ENCODE measurements at regions not wholly inside any gene's neighbourhood (a gene's known extent, or its start where the extent isn't known, plus 50 kb on each side); places are given as distances from the start of the nearest gene placed in this dataset.

GRCh38 chr9:1462626-1463308 lies 412.6 kb downstream of the DMRT2 start:
- DNase-seq (ENCODE audit: low read depth, low spot score), result no peak
- no peaks in the 10 kb centered on the region for H3K9me3 ChIP-seq (ENCODE audit: low read depth, low read length)
- no peaks in the 10 kb centered on the region for H3K36me3 ChIP-seq (ENCODE audit: insufficient read depth, low read length)
- no peak overlapping the region for H3K9ac ChIP-seq (ENCODE audit: insufficient read length)
- no peak overlapping the region for H3K4me3 ChIP-seq
- H3K27ac ChIP-seq, result no peak overlapping the region
- no peak for TF ChIP-seq FOXP2 (optimal IDR thresholded peaks at IDR 0.05; ENCODE audit: control extremely low read depth, extremely low read length, insufficient read depth)
- TF ChIP-seq EZH2 (IDR thresholded peaks at IDR 0.05), result no peak
- TF ChIP-seq POLR2AphosphoS5 (IDR thresholded peaks at IDR 0.05; ENCODE audit: borderline replicate concordance, low read depth, low read length), result no peak

DNA sequence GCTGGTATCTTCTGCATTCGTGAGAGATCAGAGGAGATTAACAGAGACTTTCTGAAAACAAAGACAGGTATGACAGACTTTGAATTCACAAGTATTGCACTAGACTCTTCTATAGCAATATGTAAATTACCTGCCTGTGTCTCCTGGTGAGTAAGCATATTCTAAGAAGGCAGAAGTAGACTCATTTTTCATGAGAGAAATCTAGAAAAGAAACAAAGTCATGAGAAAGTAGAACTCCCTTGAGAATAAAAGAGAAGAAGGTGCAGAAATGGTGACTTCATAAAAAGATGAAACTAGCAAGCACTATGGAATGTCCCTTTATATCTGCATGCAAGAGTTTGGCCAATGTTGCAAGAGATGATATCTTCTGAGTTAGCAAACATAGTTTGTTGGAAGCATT lies 419.8 kb downstream of the DMRT2 start:
- Histone ChIP-seq H3K9me3 (ENCODE audit: low read depth, low read length) (no peaks in the 10 kb centered on the region), H3K9ac (ENCODE audit: insufficient read length) (no peak overlapping the region), H3K4me3 (no peak overlapping the region), H3K27ac (no peak overlapping the region), H3K36me3 (ENCODE audit: insufficient read depth, low read length) (no peaks in the 10 kb centered on the region)
- TF ChIP-seq FOXP2 (optimal IDR thresholded peaks at IDR 0.05; ENCODE audit: control extremely low read depth, extremely low read length, insufficient read depth) (no peak), POLR2AphosphoS5 (IDR thresholded peaks at IDR 0.05; ENCODE audit: borderline replicate concordance, low read depth, low read length) (no peak), EZH2 (IDR thresholded peaks at IDR 0.05) (no peak)
- DNase-seq (ENCODE audit: low read depth, low spot score), result no peak

- H3K27ac ChIP-seq, result no peak overlapping the region
- no peaks in the 10 kb centered on the region for H3K36me3 ChIP-seq (ENCODE audit: insufficient read depth, low read length)
- TF ChIP-seq EZH2 (IDR thresholded peaks at IDR 0.05), result no peak
- no peak for TF ChIP-seq FOXP2 (optimal IDR thresholded peaks at IDR 0.05; ENCODE audit: control extremely low read depth, extremely low read length, insufficient read depth)
- no peak for TF ChIP-seq POLR2AphosphoS5 (IDR thresholded peaks at IDR 0.05; ENCODE audit: borderline replicate concordance, low read depth, low read length)
- H3K9ac ChIP-seq (ENCODE audit: insufficient read length), result no peak overlapping the region
- H3K4me3 ChIP-seq, result no peak overlapping the region
- no peak for DNase-seq (ENCODE audit: low read depth, low spot score)
- no peaks in the 10 kb centered on the region for H3K9me3 ChIP-seq (ENCODE audit: low read depth, low read length)
These were observed 423.9 kb downstream of the DMRT2 start for GRCh38 chr9:1473956-1474634.

DNA sequence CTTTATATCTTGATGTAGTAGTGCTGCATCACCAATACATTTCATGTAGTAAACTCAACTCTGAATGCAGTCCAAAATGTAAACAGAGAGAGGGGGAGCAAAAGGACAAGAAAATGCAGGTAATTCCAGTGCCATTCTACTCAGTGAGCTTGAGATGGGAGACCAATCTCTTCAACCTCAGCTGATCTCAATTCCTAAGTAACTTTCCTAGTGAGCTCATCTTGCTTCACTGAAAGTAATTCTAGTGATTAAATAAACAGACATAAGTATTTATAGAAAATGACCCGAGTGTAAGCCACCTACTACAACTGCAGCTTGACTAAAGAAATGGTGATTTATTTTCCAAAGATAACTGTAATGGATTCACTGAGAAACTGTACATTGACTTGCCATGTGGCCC lies 424.5 kb downstream of the DMRT2 start:
- no peak for DNase-seq (ENCODE audit: low read depth, low spot score)
- H3K36me3 ChIP-seq (ENCODE audit: insufficient read depth, low read length), result no peaks in the 10 kb centered on the region
- H3K9me3 ChIP-seq (ENCODE audit: low read depth, low read length), result no peaks in the 10 kb centered on the region
- no peak overlapping the region for H3K9ac ChIP-seq (ENCODE audit: insufficient read length)
- TF ChIP-seq FOXP2 (optimal IDR thresholded peaks at IDR 0.05; ENCODE audit: control extremely low read depth, extremely low read length, insufficient read depth) (no peak), EZH2 (IDR thresholded peaks at IDR 0.05) (no peak), POLR2AphosphoS5 (IDR thresholded peaks at IDR 0.05; ENCODE audit: borderline replicate concordance, low read depth, low read length) (no peak)
- no peak overlapping the region for H3K4me3 ChIP-seq
- no peak overlapping the region for H3K27ac ChIP-seq

- DNase-seq (ENCODE audit: low read depth, low spot score), result no peak
- no peak for TF ChIP-seq POLR2AphosphoS5 (IDR thresholded peaks at IDR 0.05; ENCODE audit: borderline replicate concordance, low read depth, low read length)
- no peak for TF ChIP-seq FOXP2 (optimal IDR thresholded peaks at IDR 0.05; ENCODE audit: control extremely low read depth, extremely low read length, insufficient read depth)
- no peak for TF ChIP-seq EZH2 (IDR thresholded peaks at IDR 0.05)
- no peaks in the 10 kb centered on the region for H3K9me3 ChIP-seq (ENCODE audit: low read depth, low read length)
- H3K9ac ChIP-seq (ENCODE audit: insufficient read length), result no peak overlapping the region
- no peak overlapping the region for H3K27ac ChIP-seq
- no peak overlapping the region for H3K4me3 ChIP-seq
- no peaks in the 10 kb centered on the region for H3K36me3 ChIP-seq (ENCODE audit: insufficient read depth, low read length)
These were observed 440.4 kb downstream of the DMRT2 start for GRCh38 chr9:1490341-1491232.

DNA sequence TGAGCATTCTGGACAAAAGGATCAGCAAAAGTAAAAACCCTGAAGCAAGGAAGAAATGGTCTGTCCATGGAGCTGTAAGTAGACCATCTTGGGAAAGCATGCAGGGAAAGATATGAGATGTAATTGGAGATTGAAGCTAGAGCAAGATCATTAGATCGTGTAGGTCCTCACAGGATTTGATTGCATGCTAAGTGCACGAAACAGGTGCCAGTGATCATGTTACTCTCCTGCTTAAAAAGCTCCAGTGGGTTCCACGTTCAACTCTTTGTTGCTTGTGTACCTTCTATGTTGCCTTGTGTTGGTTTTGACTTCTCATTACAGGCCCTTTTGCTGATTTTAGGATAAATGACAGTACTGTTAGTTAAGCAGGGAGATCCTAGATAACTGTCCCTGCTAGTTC lies 442.0 kb downstream of the DMRT2 start:
- DNase-seq (ENCODE audit: low read depth, low spot score), result no peak
- Histone ChIP-seq H3K4me3 (no peak overlapping the region), H3K36me3 (ENCODE audit: insufficient read depth, low read length) (no peaks in the 10 kb centered on the region), H3K9me3 (ENCODE audit: low read depth, low read length) (no peaks in the 10 kb centered on the region), H3K27ac (no peak overlapping the region), H3K9ac (ENCODE audit: insufficient read length) (no peak overlapping the region)
- TF ChIP-seq EZH2 (IDR thresholded peaks at IDR 0.05), result no peak
- no peak for TF ChIP-seq FOXP2 (optimal IDR thresholded peaks at IDR 0.05; ENCODE audit: control extremely low read depth, extremely low read length, insufficient read depth)
- no peak for TF ChIP-seq POLR2AphosphoS5 (IDR thresholded peaks at IDR 0.05; ENCODE audit: borderline replicate concordance, low read depth, low read length)

DNA sequence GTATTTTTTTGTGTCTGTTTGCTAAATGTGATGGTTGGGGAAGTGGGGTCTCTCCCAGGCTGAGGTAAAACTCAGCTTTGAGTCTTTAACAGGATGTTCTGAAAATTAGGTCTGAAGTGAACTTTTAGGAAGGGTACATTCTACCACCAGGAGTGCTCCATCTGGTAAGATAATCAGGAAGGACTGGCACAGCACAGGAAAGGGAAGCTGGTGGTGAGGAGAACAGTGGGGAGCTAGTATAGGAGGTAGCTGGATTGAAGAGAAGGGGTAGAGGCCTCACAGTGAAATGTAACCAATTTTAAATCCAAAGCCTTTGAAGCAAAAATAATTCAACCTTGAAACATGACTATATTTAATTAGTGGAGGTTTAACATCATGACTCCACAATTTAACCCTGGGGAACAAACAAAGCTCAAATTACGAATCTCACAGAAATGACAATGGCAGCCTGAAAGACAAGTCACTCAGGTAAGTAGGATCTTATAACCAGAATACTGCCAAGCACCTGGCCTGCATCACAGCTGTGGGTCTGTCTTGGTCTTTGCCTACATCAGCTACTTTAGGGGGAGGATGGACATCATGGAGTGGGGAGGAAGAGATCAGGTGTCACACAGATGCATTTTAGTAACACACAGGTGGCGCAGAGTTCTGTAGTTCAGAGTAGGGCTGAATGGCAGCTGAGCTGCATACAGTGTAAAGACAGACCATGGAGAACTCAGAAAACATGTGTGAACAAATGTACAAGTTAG lies 445.3 kb downstream of the DMRT2 start:
- H3K9ac ChIP-seq (ENCODE audit: insufficient read length), result no peak overlapping the region
- no peaks in the 10 kb centered on the region for H3K36me3 ChIP-seq (ENCODE audit: insufficient read depth, low read length)
- H3K9me3 ChIP-seq (ENCODE audit: low read depth, low read length), result no peaks in the 10 kb centered on the region
- TF ChIP-seq EZH2 (IDR thresholded peaks at IDR 0.05) (no peak), FOXP2 (optimal IDR thresholded peaks at IDR 0.05; ENCODE audit: control extremely low read depth, extremely low read length, insufficient read depth) (no peak), POLR2AphosphoS5 (IDR thresholded peaks at IDR 0.05; ENCODE audit: borderline replicate concordance, low read depth, low read length) (no peak)
- no peak for DNase-seq (ENCODE audit: low read depth, low spot score)
- no peak overlapping the region for H3K4me3 ChIP-seq
- no peak overlapping the region for H3K27ac ChIP-seq
